Lower lobe of right lung (tissue), 2 donors: ENCODE measurements at regions not wholly inside any gene's neighbourhood (a gene's known extent, or its start where the extent isn't known, plus 50 kb on each side); places are given as distances from the start of the nearest gene placed in this dataset.
"Not testable (repeated sequence)": the region's sequence is repeated elsewhere in the genome, so short reads cannot be mapped to it uniquely, and the experiment has no call there.

ENCODE experiments used
- ATAC-seq, 2 donors: fragments of 200-7000 bp; cut with Tn5 transposase; one replicate each; pipeline ENCODE4 v1.9.1; 2020 to 2022; ENCODE audit warnings: mild to moderate bottlenecking in 2 of 2, moderate library complexity in 2 of 2
- DNase-seq: peaks from one replicate; pipeline ENCODE4 v3.0.0-alpha.2; 2020
- H3K27ac ChIP-seq: fragments of 200-600 bp; one replicate; pipeline ENCODE4 v1.8.0; 2022
- H3K27me3 ChIP-seq: fragments of 200-600 bp; one replicate; pipeline ENCODE4 v1.8.0; 2022; ENCODE audit warnings: low read depth
- H3K36me3 ChIP-seq: fragments of 200-600 bp; one replicate; pipeline ENCODE4 v1.8.0; 2022; ENCODE audit warnings: mild to moderate bottlenecking
- H3K4me1 ChIP-seq: fragments of 200-600 bp; one replicate; pipeline ENCODE4 v1.8.0; 2022
- H3K4me3 ChIP-seq: fragments of 200-600 bp; one replicate; pipeline ENCODE4 v1.8.0; 2022; ENCODE audit warnings: mild to moderate bottlenecking
- H3K9me3 ChIP-seq: fragments of 200-600 bp; one replicate; pipeline ENCODE4 v1.8.0; 2022
- intact Hi-C: fragments of 100-400 bp; cut with DNase I; formaldehyde crosslinking; loops from one replicate; pipeline ENCODE4 v1.11.0; 2022
- TF ChIP-seq, protein P1 (sequence below): fragments of 200-600 bp; IDR thresholded peaks from one replicate; pipeline ENCODE4 v1.8.0; 2022; ENCODE audit warnings: antibody characterized with exemption, mild to moderate bottlenecking
- donor health status: DM: no; HTN: yes; CAD: no; lungs with severe emphysema.

DNA sequence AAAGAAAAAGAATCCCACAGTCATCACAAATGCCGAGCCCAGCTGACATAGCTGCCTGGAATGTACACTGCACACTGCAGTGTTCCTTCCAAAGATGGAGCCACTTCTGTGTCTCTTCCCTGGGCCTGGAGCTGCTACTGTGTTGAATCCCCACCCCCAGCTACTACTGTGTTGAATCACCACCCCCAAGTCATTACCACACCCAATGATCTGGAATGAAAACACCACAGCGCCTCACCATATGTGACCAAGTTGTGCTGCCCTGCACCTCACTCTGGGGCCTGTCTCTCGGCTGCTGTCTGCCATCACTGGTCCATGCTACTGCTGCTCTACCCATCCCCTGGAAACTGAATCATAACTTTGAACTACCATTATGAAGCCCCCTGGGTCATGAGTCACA, 861.2 kb downstream of the UQCRFS1 start:
- TF ChIP-seq, protein P1, sequence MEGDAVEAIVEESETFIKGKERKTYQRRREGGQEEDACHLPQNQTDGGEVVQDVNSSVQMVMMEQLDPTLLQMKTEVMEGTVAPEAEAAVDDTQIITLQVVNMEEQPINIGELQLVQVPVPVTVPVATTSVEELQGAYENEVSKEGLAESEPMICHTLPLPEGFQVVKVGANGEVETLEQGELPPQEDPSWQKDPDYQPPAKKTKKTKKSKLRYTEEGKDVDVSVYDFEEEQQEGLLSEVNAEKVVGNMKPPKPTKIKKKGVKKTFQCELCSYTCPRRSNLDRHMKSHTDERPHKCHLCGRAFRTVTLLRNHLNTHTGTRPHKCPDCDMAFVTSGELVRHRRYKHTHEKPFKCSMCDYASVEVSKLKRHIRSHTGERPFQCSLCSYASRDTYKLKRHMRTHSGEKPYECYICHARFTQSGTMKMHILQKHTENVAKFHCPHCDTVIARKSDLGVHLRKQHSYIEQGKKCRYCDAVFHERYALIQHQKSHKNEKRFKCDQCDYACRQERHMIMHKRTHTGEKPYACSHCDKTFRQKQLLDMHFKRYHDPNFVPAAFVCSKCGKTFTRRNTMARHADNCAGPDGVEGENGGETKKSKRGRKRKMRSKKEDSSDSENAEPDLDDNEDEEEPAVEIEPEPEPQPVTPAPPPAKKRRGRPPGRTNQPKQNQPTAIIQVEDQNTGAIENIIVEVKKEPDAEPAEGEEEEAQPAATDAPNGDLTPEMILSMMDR = no peak
- intact Hi-C loops = no loop called here
- H3K36me3 ChIP-seq = no peaks in the 10 kb centered on the region

DNA sequence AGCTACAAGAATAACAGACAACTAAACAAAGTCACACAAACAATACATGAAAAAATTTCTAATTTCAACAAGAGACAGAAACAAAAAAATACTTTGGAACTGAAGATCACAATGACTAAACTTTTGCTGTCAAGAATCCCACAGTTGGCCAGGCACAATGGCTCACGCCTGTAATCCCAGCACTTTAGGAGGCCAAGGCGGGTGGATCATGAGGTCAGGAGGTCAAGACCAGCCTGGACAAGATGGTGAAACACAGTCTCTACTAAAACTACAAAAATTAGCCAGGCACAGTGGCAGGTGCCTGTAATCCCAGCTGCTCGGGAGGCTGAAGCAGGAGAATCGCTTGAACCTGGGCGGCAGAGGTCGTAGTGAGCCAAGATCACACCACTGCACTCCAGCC, 861.6 kb downstream of the UQCRFS1 start:
- H3K4me1 ChIP-seq, H3K27me3 ChIP-seq, DNase-seq, H3K9me3 ChIP-seq, intact Hi-C loops, H3K36me3 ChIP-seq, ATAC-seq, H3K27ac ChIP-seq, H3K4me3 ChIP-seq: not testable (repeated sequence)

More for the DNA sequence above, 861.2 kb downstream of the UQCRFS1 start:
- ATAC-seq (no peak), DNase-seq (no peak)
- H3K27me3 ChIP-seq = no peaks in the 10 kb centered on the region
- H3K4me1 ChIP-seq = no peaks in the 10 kb centered on the region
- H3K27ac ChIP-seq = no peak overlapping the region
- peaks cover 8% of the 10 kb centered on the region for H3K9me3 ChIP-seq
- no peak overlapping the region for H3K4me3 ChIP-seq

DNA sequence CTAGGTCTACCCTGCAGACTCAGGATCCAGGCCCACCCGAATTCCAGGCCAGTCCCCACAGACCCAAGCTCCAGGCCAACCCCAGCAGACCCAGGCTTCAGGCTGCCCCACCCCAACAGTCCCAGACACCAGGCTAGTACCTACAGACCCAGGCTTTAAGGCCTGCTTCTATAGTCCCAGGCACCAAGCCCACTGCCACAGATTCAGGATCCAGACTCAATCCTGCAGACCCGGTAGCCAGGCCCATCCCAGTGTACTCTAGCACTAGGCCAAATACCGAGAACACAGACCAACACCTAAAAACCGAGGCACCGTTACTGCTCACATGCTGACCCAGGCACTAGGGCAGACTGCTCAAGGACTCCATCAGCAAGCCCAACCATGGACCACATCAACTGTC, 862.3 kb downstream of the UQCRFS1 start:
- no peak overlapping the region for H3K27ac ChIP-seq
- no peaks in the 10 kb centered on the region for H3K27me3 ChIP-seq
- H3K4me1 ChIP-seq = no peaks in the 10 kb centered on the region
- DNase-seq (no peak), ATAC-seq (no peak)
- intact Hi-C loops = no loop called here
- TF ChIP-seq, protein P1 = no peak
- H3K36me3 ChIP-seq = no peaks in the 10 kb centered on the region
- no peak overlapping the region for H3K4me3 ChIP-seq
- peaks cover 8% of the 10 kb centered on the region for H3K9me3 ChIP-seq

DNA sequence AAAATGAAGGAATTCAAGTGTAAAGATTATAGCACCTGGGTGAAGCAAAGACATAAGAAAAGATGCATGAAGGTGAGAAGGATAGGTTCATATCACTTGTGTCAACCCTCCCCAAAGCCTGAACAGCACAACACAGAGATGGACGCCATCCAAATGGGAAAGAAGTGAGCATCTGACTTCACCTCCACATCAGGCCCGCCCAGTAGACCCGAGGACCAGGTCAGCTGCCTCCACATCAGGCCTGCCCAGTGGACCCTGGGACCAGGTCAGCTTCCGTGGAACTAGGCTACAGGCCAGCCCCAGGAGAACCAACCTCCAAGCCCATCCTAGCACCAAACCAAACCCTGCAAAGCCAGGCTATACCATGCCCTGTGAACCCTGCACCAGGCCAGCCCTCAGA, 862.9 kb downstream of the UQCRFS1 start:
- Histone ChIP-seq H3K4me1 (no peaks in the 10 kb centered on the region), H3K36me3 (no peaks in the 10 kb centered on the region), H3K9me3 (peaks cover 8% of the 10 kb centered on the region), H3K27ac (no peak overlapping the region), H3K27me3 (no peaks in the 10 kb centered on the region), H3K4me3 (no peak overlapping the region)
- TF ChIP-seq, protein P1 = no peak
- ATAC-seq (no peak), DNase-seq (no peak)
- intact Hi-C loops = no loop called here

DNA sequence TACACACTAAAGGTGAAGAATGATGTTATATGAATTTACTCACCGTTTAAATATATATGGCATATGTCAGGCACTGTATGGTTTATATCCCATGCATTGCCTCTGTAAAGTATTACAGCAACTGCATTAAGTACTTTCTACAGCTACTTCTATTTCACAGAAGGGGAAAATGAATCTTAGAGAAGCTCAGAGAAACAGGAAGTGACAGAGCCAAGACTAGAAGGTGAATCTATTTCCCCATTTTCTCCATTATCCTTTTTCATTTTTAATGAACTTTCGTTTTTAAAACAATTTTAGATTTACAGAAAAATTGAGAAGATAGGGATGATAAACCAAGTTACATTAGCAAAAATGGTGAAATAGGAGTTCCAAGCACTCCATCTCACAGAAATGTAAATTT, 863.3 kb downstream of the UQCRFS1 start:
- H3K36me3 ChIP-seq = no peaks in the 10 kb centered on the region

DNA sequence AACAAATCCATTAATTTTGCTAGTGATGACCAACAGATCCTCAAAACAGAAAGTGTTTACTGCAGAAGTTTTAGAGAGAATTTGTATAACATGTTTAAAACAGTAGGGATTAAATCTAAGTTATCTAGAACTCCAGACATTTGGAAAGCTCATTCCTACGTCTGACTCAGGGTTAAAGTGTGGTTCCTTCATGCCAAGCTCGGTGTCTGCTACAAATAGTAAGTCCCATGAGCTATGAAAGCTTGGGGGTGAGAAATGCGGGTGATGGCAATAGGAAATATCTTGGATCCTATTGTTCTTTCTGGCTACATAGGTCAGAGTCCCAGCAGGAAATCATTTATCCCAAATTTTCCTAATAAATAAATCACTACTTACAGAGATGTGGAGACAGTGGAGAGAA, 867.1 kb downstream of the UQCRFS1 start:
- Histone ChIP-seq H3K27ac (no peak overlapping the region), H3K27me3 (no peaks in the 10 kb centered on the region), H3K4me1 (no peaks in the 10 kb centered on the region), H3K36me3 (no peaks in the 10 kb centered on the region), H3K4me3 (no peak overlapping the region), H3K9me3 (no peaks in the 10 kb centered on the region)
- TF ChIP-seq, protein P1 = no peak
- no peak for DNase-seq
- intact Hi-C loops = no loop called here
- ATAC-seq = no peak

More for the DNA sequence above, 863.3 kb downstream of the UQCRFS1 start:
- Histone ChIP-seq H3K27ac (no peak overlapping the region), H3K27me3 (no peaks in the 10 kb centered on the region), H3K4me3 (no peak overlapping the region), H3K4me1 (no peaks in the 10 kb centered on the region), H3K9me3 (peaks cover 8% of the 10 kb centered on the region)
- intact Hi-C loops = no loop called here
- DNase-seq = no peak
- no peak for ATAC-seq
- TF ChIP-seq, protein P1 = no peak
